Body of pancreas (tissue), 4 donors: ENCODE measurements at regions not wholly inside any gene's neighbourhood (a gene's known extent, or its start where the extent isn't known, plus 50 kb on each side); places are given as distances from the start of the nearest gene placed in this dataset.

Experiments used
- ATAC-seq: fragments of 150-250 bp; one replicate; pipeline ENCODE4 v1.9.1; 2016
- DNase-seq, 4 donors: peaks; one replicate each; pipeline ENCODE4 v3.0.0-alpha.2; 2019
- H3K27ac ChIP-seq, 4 donors: fragments of 200-600 bp; sonication (generic); 1 replicate in 3 of 4; 2 replicates in 1 of 4; pipeline versions ENCODE4 v1.5.1 to v1.6.1; 2016 to 2019; ENCODE audit warnings: mild to moderate bottlenecking in 1 of 4, mixed read lengths in 1 of 4, moderate library complexity in 1 of 4
- H3K27me3 ChIP-seq, 2 donors: fragments of 200-600 bp; sonication (generic); one replicate each; pipeline ENCODE4 v1.6.0; 2016; ENCODE audit warnings: mild to moderate bottlenecking in 1 of 2
- H3K36me3 ChIP-seq, 2 donors: fragments of 200-600 bp; sonication (generic); replicated peaks in 1 of 2; 2 replicates each; pipeline ENCODE4 v1.5.1; 2016; ENCODE audit warnings: low read depth in 2 of 2; ENCODE audit not compliant: insufficient read depth in 1 of 2
- H3K4me1 ChIP-seq: fragments of 200-600 bp; sonication (generic); one replicate; pipeline ENCODE4 v1.6.0; 2016
- H3K4me3 ChIP-seq, 2 donors: fragments of 200-600 bp; sonication (generic); 1 replicate in 1 of 2; 2 replicates in 1 of 2; pipeline ENCODE4 v1.5.1; 2016 to 2019
- H3K9me3 ChIP-seq, 3 donors: fragments of 200-600 bp; sonication (generic); 1 replicate in 2 of 3; 2 replicates in 1 of 3; pipeline ENCODE4 v1.5.1; 2016
- POLR2A ChIP-seq, 3 donors: fragments of 450-650 bp; IDR thresholded peaks; one replicate each; pipeline ENCODE4 v1.6.1; 2016; ENCODE audit warnings: antibody characterized with exemption in 3 of 3, mild to moderate bottlenecking in 2 of 3
- WGBS, 2 donors: methylation state at CpG; one replicate each; pipeline ENCODE4 v1.1.5; 2017; 5-methylcytosine and 5-hydroxymethylcytosine counted together
- intact Hi-C: fragments of 100-400 bp; cut with DNase I; formaldehyde crosslinking; loops from one replicate; pipeline ENCODE4 v1.15.1; 2023
- TF ChIP-seq, protein P1 (sequence below), 7 experiments: fragments of 450-650 bp in 4 of 7; fragments of 200-600 bp in 3 of 7; sonication (generic) in 3 of 7; IDR thresholded peaks; one replicate each; pipeline ENCODE4 v1.5.1; 2016 to 2019; ENCODE audit warnings: antibody characterized with exemption in 7 of 7

GRCh38 chr19:5238700-5239099, 101.9 kb downstream of the PTPRS start:
- H3K9me3 ChIP-seq: no peaks in the 10 kb centered on the region
- intact Hi-C loops: no loop called here
- no peaks in the 10 kb centered on the region for H3K4me1 ChIP-seq
- TF ChIP-seq POLR2A (IDR thresholded peaks at IDR 0.05): no peak
- TF ChIP-seq, protein P1, sequence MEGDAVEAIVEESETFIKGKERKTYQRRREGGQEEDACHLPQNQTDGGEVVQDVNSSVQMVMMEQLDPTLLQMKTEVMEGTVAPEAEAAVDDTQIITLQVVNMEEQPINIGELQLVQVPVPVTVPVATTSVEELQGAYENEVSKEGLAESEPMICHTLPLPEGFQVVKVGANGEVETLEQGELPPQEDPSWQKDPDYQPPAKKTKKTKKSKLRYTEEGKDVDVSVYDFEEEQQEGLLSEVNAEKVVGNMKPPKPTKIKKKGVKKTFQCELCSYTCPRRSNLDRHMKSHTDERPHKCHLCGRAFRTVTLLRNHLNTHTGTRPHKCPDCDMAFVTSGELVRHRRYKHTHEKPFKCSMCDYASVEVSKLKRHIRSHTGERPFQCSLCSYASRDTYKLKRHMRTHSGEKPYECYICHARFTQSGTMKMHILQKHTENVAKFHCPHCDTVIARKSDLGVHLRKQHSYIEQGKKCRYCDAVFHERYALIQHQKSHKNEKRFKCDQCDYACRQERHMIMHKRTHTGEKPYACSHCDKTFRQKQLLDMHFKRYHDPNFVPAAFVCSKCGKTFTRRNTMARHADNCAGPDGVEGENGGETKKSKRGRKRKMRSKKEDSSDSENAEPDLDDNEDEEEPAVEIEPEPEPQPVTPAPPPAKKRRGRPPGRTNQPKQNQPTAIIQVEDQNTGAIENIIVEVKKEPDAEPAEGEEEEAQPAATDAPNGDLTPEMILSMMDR (IDR thresholded peaks at IDR 0.05): no peak
- DNase-seq (no peak), ATAC-seq (no peak)
- no peak overlapping the region for H3K27ac ChIP-seq
- H3K27me3 ChIP-seq: no peaks in the 10 kb centered on the region
- WGBS, 2 donors: 95 to 96% methylated on average over 5 to 23 of the region's 33 CpGs
- H3K4me3 ChIP-seq: no peak overlapping the region
- H3K36me3 ChIP-seq: peaks cover 0 to under 1% of the 10 kb centered on the region in 2 donors

DNA sequence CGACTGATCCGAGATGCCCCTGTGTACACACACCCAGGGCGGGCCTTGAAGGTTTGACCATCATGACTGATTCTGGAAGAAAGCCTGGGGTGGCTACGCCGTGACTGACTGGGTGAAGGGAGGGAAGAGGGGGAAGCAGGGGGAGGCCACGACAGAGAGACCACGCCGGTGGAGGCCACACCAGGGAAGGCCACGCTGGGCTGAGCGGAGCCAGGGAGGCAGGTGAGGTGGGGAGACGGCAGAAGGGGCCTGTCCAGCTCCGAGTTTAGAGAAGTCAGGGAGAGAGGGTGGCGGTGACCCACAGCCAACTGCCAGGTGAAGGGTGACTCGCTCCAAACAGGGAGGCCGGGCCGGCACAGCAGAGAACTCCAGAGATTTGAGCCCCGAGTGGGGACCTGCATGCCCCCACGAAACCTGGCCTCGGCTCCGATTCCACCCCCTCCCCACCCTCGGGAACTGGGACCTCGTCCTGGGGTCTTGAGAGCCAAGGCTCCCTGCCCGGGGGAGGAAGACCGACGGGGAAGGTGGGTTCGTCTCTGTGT, 102.6 kb downstream of the PTPRS start:
- no peak for DNase-seq
- H3K9me3 ChIP-seq: no peaks in the 10 kb centered on the region
- no peaks in the 10 kb centered on the region for H3K27me3 ChIP-seq
- TF ChIP-seq, protein P1 (IDR thresholded peaks at IDR 0.05): no peak
- TF ChIP-seq POLR2A (IDR thresholded peaks at IDR 0.05): no peak
- ATAC-seq: no peak
- no peak overlapping the region for H3K4me3 ChIP-seq
- WGBS, 2 donors: 94 to 96% methylated on average over 24 to 26 of the region's 26 CpGs
- H3K36me3 ChIP-seq: no peaks in the 10 kb centered on the region
- H3K27ac ChIP-seq: no peak overlapping the region
- H3K4me1 ChIP-seq: no peaks in the 10 kb centered on the region
- intact Hi-C loops: no loop called here

GRCh38 chr19:5237190-5237780, 103.3 kb downstream of the PTPRS start:
- WGBS, 2 donors: 94 to 95% methylated on average over 28 to 31 of the region's 35 CpGs
- TF ChIP-seq POLR2A (IDR thresholded peaks at IDR 0.05): no peak
- Histone ChIP-seq H3K36me3 (no peaks in the 10 kb centered on the region), H3K4me1 (no peaks in the 10 kb centered on the region), H3K27ac (no peak overlapping the region), H3K4me3 (no peak overlapping the region), H3K9me3 (no peaks in the 10 kb centered on the region), H3K27me3 (no peaks in the 10 kb centered on the region)
- DNase-seq (no peak), ATAC-seq (no peak)
- intact Hi-C loops: no loop called here

DNA sequence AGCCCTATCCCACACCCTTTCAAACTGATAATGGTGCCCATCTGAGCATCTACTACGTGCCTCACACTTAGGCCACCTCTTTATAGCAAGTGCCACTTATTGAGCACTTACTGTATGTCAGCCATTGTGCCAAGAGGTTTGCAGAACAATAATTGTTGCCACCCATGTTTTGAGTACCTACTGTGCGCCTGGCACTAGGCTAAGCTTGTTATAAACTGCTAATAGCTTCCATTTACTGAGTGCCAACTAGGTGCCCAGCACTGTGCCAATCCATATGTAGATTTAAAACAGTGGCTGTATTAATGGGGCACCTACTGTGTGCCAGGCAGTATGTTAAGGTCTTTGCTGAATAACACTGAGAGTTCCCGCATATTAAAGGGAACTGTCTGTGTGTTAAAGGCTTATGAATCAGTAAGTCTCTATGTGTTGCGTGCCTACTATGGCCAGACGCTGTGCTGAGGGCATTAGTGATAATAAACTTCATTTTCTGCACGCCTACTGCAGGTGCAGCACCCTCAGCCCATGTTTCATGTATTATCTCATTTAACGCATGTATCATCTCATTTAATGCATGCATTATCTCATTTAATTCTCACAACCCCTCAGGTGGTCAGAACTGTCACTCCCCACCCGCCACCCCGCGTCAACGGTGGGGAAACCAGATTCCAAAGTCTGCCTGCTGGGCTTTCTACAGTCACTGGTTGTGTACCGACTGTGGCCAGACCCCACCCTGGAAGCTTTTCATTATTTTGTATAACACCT, 105.0 kb downstream of the PTPRS start:
- ATAC-seq (no peak), DNase-seq (no peak)
- intact Hi-C loops: no loop called here
- 93 to 98% methylated on average over 12 of the region's 12 CpGs for WGBS, 2 donors
- no peak for TF ChIP-seq POLR2A (IDR thresholded peaks at IDR 0.05)
- TF ChIP-seq, protein P1 (IDR thresholded peaks at IDR 0.05): no peak
- H3K9me3 ChIP-seq: no peaks in the 10 kb centered on the region
- H3K36me3 ChIP-seq: no peaks in the 10 kb centered on the region
- H3K4me3 ChIP-seq: no peak overlapping the region
- no peaks in the 10 kb centered on the region for H3K27me3 ChIP-seq
- H3K27ac ChIP-seq: no peak overlapping the region
- no peaks in the 10 kb centered on the region for H3K4me1 ChIP-seq

- ATAC-seq: no peak
Observed at GRCh38 chr19:5234412-5234811, 106.2 kb downstream of the PTPRS start.

More at GRCh38 chr19:5234412-5234811, 106.2 kb downstream of the PTPRS start:
- DNase-seq: no peak
- Histone ChIP-seq H3K4me1 (no peaks in the 10 kb centered on the region), H3K27me3 (no peaks in the 10 kb centered on the region), H3K9me3 (no peaks in the 10 kb centered on the region), H3K36me3 (no peaks in the 10 kb centered on the region), H3K27ac (no peak overlapping the region), H3K4me3 (no peak overlapping the region)
- no peak for TF ChIP-seq POLR2A (IDR thresholded peaks at IDR 0.05)
- TF ChIP-seq, protein P1 (IDR thresholded peaks at IDR 0.05): no peak
- WGBS, 2 donors: 100% methylated on average over 3 of the region's 3 CpGs
- intact Hi-C loops: no loop called here
